SK-MEL-5 (cell line): ENCODE measurements at regions not wholly inside any gene's neighbourhood (a gene's known extent, or its start where the extent isn't known, plus 50 kb on each side); places are given as distances from the start of the nearest gene placed in this dataset.
"Not testable (repeated sequence)": the region's sequence is repeated elsewhere in the genome, so short reads cannot be mapped to it uniquely, and the experiment has no call there.

Source experiments
- DNase-seq: peaks from one replicate; pipeline ENCODE4 v3.0.0-alpha.2; 2016; ENCODE audit warnings: low read depth, low spot score
- in situ Hi-C: cut with HindIII; loops from 2 replicates; pipeline ENCODE4 v1.10.0; 2016; ENCODE audit warnings: low sequenced_read_pairs, high pct_unique_total_duplicates, low pct_unique_long_range_greater_than_20kb

DNA sequence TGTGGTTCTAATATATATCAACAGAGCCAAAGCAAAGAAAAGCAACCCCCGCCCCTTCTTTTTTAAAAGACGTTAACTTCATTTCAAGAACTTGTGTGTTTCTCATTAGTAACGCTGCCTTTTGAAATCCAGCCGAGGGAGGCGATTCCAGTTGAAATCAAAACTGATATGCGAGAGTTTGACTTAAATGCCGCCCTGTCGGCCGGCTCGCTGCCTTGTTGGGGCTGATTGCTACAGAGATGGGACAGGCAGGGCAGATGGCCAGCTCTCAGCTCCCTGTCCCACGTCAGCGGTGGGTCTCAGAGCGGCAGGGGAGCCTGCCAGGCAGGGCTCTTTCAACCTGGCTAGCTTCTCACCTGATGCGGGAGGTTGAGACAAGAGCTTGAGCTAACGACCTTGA lies 51.9 kb upstream of the ALX4 start:
- in situ Hi-C loops: no loop called here
- no peak for DNase-seq

DNA sequence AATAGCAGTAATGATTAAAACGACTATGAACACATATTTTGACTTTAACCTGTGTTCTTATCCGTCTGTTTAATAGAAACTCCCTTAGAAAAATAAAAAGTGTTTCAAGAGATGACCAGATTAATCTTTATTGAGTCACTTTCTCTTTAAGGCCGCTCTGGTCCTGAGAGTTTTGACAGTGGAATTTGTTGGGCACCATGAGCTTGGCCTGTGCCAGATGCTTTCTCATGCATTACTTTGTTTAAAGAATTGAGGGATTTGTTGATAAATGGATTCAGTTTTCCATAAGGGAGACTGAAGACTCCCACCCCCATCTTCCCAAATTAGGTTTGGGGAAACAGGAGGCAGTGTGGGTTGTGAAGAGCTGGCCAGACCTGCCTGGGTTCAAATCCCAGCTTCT lies 53.2 kb upstream of the ALX4 start:
- no peak for DNase-seq
- in situ Hi-C loops: no loop called here

DNA sequence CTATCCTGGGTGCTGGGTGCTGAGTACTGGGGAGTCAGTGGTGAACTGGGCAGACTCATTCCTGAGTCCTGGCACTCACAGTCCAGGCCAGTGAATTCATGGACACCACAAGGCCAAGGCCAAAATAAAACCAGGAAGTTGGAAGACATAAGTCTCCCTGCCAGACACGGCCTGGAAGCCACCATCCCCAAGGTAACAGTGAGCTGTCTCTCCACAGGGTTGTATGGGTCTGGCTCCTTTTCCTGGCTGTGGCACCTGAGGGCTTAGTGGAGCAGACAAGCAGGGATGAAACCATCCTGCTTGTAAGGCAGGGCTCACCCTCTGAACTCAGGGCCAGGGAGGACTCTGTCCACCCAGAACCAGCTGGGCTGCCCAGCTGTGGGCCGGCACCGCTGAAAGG lies 54.7 kb upstream of the ALX4 start:
- DNase-seq: no peak
- in situ Hi-C loops: no loop called here

DNA sequence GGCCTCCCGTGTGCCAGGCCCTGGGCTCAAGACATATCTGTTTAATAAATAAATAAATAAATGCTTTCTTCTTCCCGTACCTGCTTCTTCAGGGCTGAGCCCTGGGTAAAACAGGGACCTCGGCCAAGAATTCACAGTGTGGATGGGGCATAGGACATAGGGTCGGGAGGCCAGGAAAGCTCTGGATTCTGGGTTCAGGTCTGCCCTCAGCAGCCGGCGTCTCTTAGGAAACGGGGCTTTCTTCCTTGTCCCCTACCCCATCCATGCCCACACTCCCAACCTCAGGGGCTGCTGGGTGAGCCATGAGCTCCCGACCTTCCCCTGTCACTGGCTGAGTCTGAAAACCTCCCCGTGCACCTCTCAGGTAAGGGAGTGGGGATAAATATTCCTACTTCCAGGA lies 55.7 kb upstream of the ALX4 start:
- in situ Hi-C loops: no loop called here
- no peak for DNase-seq

- in situ Hi-C loops: no loop called here
- no peak for DNase-seq
Observed at GRCh38 chr11:44366026-44366425, 56.1 kb upstream of the ALX4 start.

GRCh38 chr11:44366741-44367140 lies 56.8 kb upstream of the ALX4 start:
- DNase-seq: no peak
- in situ Hi-C loops: no loop called here

DNA sequence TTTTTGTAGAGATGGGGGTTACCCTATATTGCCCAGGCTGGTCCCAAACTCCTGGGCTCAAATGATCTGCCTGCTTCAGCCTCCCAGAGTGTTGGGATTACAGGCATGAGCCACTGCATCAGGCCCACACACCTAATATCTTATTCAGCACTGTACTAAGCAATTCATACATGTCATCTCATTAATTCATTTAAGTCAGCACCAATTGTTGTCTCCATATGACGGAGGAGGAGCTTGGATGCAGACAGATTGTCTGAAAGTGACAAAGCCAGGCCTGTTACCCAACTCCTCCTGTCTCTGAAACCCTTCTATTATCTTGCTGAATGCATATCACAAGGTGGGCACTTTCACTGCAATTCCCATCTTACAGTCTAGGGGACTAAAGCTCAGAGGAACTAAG lies 57.5 kb upstream of the ALX4 start:
- in situ Hi-C loops: no loop called here
- no peak for DNase-seq

- in situ Hi-C loops: no loop called here
- DNase-seq: no peak
Observed at GRCh38 chr11:44368886-44369285, 58.9 kb upstream of the ALX4 start.

GRCh38 chr11:44371042-44371441 lies 61.1 kb upstream of the ALX4 start:
- DNase-seq, in situ Hi-C loops: not testable (repeated sequence)

DNA sequence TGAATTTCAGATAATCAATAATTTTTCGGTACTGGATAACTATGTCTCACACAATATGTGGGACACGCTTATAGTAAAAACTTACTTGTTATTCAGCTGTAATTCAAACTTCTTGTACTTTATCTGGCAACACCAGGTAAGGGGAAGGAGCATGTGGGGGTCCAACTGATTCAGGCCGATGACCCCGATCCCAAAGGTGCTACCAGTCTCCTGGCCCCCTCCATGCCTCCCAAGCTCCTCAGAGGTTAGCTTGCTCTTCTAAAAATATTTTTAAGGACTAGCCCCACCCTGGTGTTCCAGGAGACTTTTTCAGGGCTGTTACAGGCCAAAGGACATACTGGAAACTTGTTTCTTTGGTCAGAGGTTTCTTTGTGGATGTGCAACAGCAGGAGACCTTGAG lies 61.8 kb upstream of the ALX4 start:
- in situ Hi-C loops: no loop called here
- no peak for DNase-seq

GRCh38 chr11:44372989-44373388 lies 63.0 kb upstream of the ALX4 start:
- in situ Hi-C loops: no loop called here
- peak; percentile 20 for DNase-seq

GRCh38 chr11:44374001-44374400 lies 64.1 kb upstream of the ALX4 start:
- in situ Hi-C loops: no loop called here
- no peak for DNase-seq

DNA sequence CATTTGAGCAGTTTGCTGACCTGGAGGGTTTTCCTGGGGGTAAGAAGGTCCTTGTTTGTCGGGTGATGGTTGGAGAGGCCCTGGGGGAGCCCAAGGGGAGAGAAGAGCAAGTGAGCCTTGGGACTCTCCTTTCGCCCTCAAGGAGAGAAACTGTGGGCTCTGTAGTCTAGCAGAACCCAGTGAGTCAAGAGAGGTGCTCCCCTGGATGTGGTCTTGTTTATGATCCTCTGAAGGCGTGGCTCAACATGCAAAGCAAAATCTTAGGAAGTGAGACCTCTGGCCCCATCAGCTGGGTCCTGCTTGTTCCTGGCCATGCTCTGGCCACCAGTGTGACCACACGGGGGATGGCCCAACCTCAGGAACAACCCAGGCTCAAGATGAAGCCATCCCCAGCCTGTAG lies 66.5 kb upstream of the ALX4 start:
- in situ Hi-C loops: no loop called here
- DNase-seq: no peak

- no peak for DNase-seq
- in situ Hi-C loops: no loop called here
Observed at GRCh38 chr11:44377121-44377520, 67.2 kb upstream of the ALX4 start.

DNA sequence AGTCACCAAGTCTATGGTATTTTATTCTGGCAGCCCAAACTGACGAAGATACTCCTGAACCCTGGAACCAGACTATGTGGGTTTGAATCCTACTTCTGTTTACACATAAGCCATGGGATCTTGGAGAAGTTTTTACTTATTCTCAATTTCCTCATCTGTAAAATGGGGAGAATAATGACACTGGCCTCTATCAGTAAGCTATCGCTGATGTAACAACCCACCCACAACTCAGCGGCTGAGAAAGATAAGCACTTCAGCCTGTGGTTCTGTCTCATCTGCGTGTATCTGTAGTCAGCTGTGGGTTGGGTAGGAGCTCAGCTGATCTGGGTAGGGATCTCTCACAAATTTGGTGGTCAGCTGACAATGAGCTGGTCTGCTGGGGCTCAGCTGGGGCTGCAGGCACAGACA lies 68.0 kb upstream of the ALX4 start:
- in situ Hi-C loops: no loop called here
- peak; percentile 59 for DNase-seq

DNA sequence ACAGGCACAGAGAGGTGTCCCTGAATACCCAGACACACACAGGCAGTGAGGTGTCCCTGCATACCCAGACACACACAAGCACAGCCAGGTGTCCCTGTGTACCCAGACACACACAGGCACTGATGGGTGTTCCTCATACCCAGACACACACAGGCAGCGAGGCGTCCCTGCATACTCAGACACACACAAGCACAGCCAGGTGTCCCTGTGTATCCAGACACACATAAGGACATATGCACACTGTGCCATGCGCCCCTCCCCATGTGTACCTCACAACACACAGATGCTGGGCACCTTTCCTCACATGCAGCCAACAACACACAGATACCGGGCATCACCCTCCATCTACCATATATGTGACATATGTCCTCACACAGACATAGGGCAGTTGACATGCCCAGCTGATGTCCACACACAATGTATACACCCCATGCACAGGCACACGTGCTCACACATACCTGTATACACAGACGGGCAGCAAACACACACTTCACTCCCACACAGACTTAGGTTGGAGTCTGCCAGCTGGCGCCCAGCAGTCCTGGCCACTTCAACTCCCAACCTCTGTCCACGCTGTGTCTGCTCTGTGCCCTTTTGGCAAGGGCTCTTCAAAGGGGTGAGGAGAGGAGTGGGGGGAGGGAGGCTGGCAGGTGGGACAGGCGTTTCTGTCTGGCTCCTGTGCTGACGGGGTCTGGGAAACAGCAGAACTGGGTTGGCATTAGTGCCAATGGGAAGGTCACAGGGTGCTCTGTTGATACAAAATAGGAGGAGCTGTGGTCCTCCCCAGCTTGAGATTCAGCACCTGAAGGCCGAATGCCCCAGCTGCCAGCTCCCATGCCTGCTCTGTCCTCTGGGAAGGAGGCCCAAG lies 69.4 kb upstream of the ALX4 start:
- in situ Hi-C loops: no loop called here
- no peak for DNase-seq

DNA sequence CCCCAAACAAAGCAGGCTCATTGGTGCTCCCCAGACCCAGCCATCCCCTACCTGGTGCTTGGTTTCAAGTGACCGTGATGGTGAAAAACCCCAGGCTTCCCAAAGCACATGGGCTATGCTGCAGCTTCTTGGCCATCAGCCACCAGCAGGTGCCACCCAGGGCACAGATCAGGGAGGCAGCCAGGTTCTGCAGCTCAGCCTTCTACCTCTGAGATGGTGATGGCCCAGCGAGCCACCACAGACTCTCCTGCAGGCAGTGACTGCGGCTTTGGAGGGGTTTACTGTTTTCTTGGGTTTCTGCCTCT lies 70.0 kb upstream of the ALX4 start:
- in situ Hi-C loops: no loop called here
- no peak for DNase-seq

- in situ Hi-C loops: no loop called here
- no peak for DNase-seq
Observed at GRCh38 chr11:44380820-44381219, 70.9 kb upstream of the ALX4 start.

DNA sequence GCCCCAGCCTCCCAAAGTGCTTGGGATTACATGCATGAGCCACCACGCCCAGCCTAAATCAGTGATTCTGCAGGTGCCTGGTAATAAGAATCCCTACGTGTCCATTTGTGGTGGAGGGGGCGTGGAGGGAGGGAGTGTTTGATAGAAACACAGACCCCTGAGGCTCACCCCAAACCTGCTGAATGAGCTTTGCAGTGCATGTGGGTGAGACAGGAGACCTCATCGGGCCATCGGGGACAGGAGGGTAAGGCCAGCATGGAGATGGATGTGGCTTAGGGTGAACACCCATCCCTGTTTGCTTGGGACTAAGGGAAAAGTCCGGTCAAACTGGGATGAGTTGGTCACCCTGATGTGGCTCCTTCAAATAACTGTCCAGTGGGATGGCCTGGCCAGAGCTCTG lies 71.3 kb upstream of the ALX4 start:
- in situ Hi-C loops: no loop called here
- DNase-seq: no peak

- in situ Hi-C loops: no loop called here
- no peak for DNase-seq
Observed at GRCh38 chr11:44382118-44382517, 72.2 kb upstream of the ALX4 start.
